ENCODE measurements at regions not wholly inside any gene's neighbourhood (a gene's known extent, or its start where the extent isn't known, plus 50 kb on each side); places are given as distances from the start of the nearest gene placed in this dataset.

- TF ChIP-seq CTCF (conservative IDR thresholded peaks at IDR 0.05 in 1 of 2, IDR thresholded peaks at IDR 0.05 in 1 of 2; ENCODE audit: low read depth in 1 of 2, low read length in 2 of 2), result no peak
- TF ChIP-seq EZH2 (IDR thresholded peaks at IDR 0.05; ENCODE audit: low read length, missing control alignments), result no peak
Observed at GRCh38 chr7:155935726-155936125, 123.5 kb upstream of the SHH start.
